Neural crest cell (in vitro differentiated cells): ENCODE measurements at regions not wholly inside any gene's neighbourhood (a gene's known extent, or its start where the extent isn't known, plus 50 kb on each side); places are given as distances from the start of the nearest gene placed in this dataset.

ENCODE experiments used
- DNase-seq: peaks from one replicate; pipeline ENCODE4 v3.0.0; 2021; ENCODE audit warnings: low read depth, mixed read lengths, low spot score
- H3K27ac Mint-ChIP-seq: one replicate; pipeline ENCODE4 v1.8.0; 2021; ENCODE audit warnings: mild to moderate bottlenecking, mixed read lengths; ENCODE audit not compliant: unreplicated experiment
- H3K27me3 Mint-ChIP-seq: 2 replicates; pipeline ENCODE4 v1.8.0; 2021; ENCODE audit warnings: low read depth, mild to moderate bottlenecking, mixed read lengths
- H3K36me3 Mint-ChIP-seq: 2 replicates; pipeline ENCODE4 v1.8.0; 2021; ENCODE audit warnings: low read depth, mild to moderate bottlenecking, mixed read lengths
- H3K4me1 Mint-ChIP-seq: 2 replicates; pipeline ENCODE4 v1.8.0; 2021; ENCODE audit warnings: mixed read lengths
- H3K4me3 Mint-ChIP-seq: one replicate; pipeline ENCODE4 v1.8.0; 2021; ENCODE audit warnings: mild to moderate bottlenecking, mixed read lengths
- H3K9me3 Mint-ChIP-seq: 2 replicates; pipeline ENCODE4 v1.8.0; 2021; ENCODE audit warnings: mixed read lengths
- CTCF ChIP-seq: fragments of 200-600 bp; sonication (generic); conservative IDR thresholded peaks from 2 replicates; pipeline ENCODE4 v1.5.0; 2021; ENCODE audit warnings: antibody characterized with exemption, mild to moderate bottlenecking

- Mint-ChIP-seq H3K36me3 (no peaks in the 10 kb centered on the region), H3K4me1 (no peaks in the 10 kb centered on the region), H3K27me3 (peaks cover 24% of the 10 kb centered on the region), H3K4me3 (no peak overlapping the region), H3K27ac (no peak overlapping the region), H3K9me3 (peaks cover 3% of the 10 kb centered on the region)
- no peak for TF ChIP-seq CTCF
- DNase-seq: no peak
These were observed 252.0 kb upstream of the PROK2 start for GRCh38 chr3:72036899-72037298.

GRCh38 chr3:72035606-72036005 lies 250.7 kb upstream of the PROK2 start:
- no peak overlapping the region for H3K27ac Mint-ChIP-seq
- TF ChIP-seq CTCF: no peak
- H3K27me3 Mint-ChIP-seq: peaks cover 24% of the 10 kb centered on the region
- peaks cover 3% of the 10 kb centered on the region for H3K9me3 Mint-ChIP-seq
- H3K36me3 Mint-ChIP-seq: no peaks in the 10 kb centered on the region
- H3K4me3 Mint-ChIP-seq: no peak overlapping the region
- DNase-seq: no peak
- H3K4me1 Mint-ChIP-seq: no peaks in the 10 kb centered on the region

GRCh38 chr3:72034986-72035385 lies 250.0 kb upstream of the PROK2 start:
- no peak for TF ChIP-seq CTCF
- H3K27me3 Mint-ChIP-seq: peaks cover 24% of the 10 kb centered on the region
- H3K4me3 Mint-ChIP-seq: no peak overlapping the region
- H3K36me3 Mint-ChIP-seq: no peaks in the 10 kb centered on the region
- DNase-seq: no peak
- no peaks in the 10 kb centered on the region for H3K4me1 Mint-ChIP-seq
- no peak overlapping the region for H3K27ac Mint-ChIP-seq
- peaks cover 3% of the 10 kb centered on the region for H3K9me3 Mint-ChIP-seq

GRCh38 chr3:72033666-72034428 lies 248.9 kb upstream of the PROK2 start:
- Mint-ChIP-seq H3K4me3 (no peak overlapping the region), H3K27me3 (peaks cover 24% of the 10 kb centered on the region), H3K36me3 (no peaks in the 10 kb centered on the region), H3K27ac (no peak overlapping the region), H3K4me1 (no peaks in the 10 kb centered on the region), H3K9me3 (peaks cover 3% of the 10 kb centered on the region)
- no peak for TF ChIP-seq CTCF
- no peak for DNase-seq

GRCh38 chr3:72032441-72033135 lies 247.6 kb upstream of the PROK2 start:
- no peak overlapping the region for H3K27ac Mint-ChIP-seq
- TF ChIP-seq CTCF: no peak
- DNase-seq: no peak
- no peaks in the 10 kb centered on the region for H3K4me1 Mint-ChIP-seq
- H3K9me3 Mint-ChIP-seq: peaks cover 3% of the 10 kb centered on the region
- H3K36me3 Mint-ChIP-seq: no peaks in the 10 kb centered on the region
- no peak overlapping the region for H3K4me3 Mint-ChIP-seq
- H3K27me3 Mint-ChIP-seq: peaks cover 13% of the 10 kb centered on the region
